Stomach (tissue), 4 donors: ENCODE measurements at regions not wholly inside any gene's neighbourhood (a gene's known extent, or its start where the extent isn't known, plus 50 kb on each side); places are given as distances from the start of the nearest gene placed in this dataset.

ENCODE experiments used
- EP300 ChIP-seq: sonication (generic); formaldehyde crosslinking; IDR thresholded peaks from one replicate; pipeline ENCODE4 v1.6.1; 2017; ENCODE audit warnings: antibody characterized with exemption
- POLR2A ChIP-seq, 4 donors: fragments of 450-650 bp; IDR thresholded peaks; one replicate each; pipeline ENCODE4 v1.6.1; 2016; ENCODE audit warnings: antibody characterized with exemption in 4 of 4, control low read depth in 2 of 4, mild to moderate bottlenecking in 1 of 4, moderate library complexity in 1 of 4
- TF ChIP-seq, protein P1 (sequence below), 7 experiments: fragments of 450-650 bp in 4 of 7; fragments of 200-600 bp in 3 of 7; sonication (generic) in 3 of 7; IDR thresholded peaks; one replicate each; pipeline ENCODE4 v1.5.1; 2016 to 2019; ENCODE audit warnings: antibody characterized with exemption in 7 of 7, control low read depth in 2 of 7, mild to moderate bottlenecking in 1 of 7

GRCh38 chr13:108433976-108434755 is 164.6 kb downstream of the TNFSF13B start:
- TF ChIP-seq POLR2A (IDR thresholded peaks at IDR 0.05): no peak
- TF ChIP-seq, protein P1, sequence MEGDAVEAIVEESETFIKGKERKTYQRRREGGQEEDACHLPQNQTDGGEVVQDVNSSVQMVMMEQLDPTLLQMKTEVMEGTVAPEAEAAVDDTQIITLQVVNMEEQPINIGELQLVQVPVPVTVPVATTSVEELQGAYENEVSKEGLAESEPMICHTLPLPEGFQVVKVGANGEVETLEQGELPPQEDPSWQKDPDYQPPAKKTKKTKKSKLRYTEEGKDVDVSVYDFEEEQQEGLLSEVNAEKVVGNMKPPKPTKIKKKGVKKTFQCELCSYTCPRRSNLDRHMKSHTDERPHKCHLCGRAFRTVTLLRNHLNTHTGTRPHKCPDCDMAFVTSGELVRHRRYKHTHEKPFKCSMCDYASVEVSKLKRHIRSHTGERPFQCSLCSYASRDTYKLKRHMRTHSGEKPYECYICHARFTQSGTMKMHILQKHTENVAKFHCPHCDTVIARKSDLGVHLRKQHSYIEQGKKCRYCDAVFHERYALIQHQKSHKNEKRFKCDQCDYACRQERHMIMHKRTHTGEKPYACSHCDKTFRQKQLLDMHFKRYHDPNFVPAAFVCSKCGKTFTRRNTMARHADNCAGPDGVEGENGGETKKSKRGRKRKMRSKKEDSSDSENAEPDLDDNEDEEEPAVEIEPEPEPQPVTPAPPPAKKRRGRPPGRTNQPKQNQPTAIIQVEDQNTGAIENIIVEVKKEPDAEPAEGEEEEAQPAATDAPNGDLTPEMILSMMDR (IDR thresholded peaks at IDR 0.05): no peak
- no peak for TF ChIP-seq EP300
